B cell (primary cell): ENCODE measurements at regions not wholly inside any gene's neighbourhood (a gene's known extent, or its start where the extent isn't known, plus 50 kb on each side); places are given as distances from the start of the nearest gene placed in this dataset.

Source experiments
- ATAC-seq: fragments of 200-7000 bp; cut with Tn5 transposase; one replicate; pipeline ENCODE4 v1.10.0; 2021; ENCODE audit warnings: low read depth, mild to moderate bottlenecking, moderate number of reproducible peaks, moderate library complexity
- CTCF ChIA-PET: fragments of 350-600 bp; sonication (Branson Sonifier 250); formaldehyde crosslinking; loops from one replicate; lab custom pipeline; 2021; ENCODE audit warnings: antibody characterized with exemption, inconsistent platforms; lab: Charles Lee
- POLR2A ChIA-PET: fragments of 350-600 bp; sonication (Branson Sonifier 250); formaldehyde crosslinking; loops from one replicate; lab custom pipeline; 2021; ENCODE audit warnings: antibody characterized with exemption; lab: Charles Lee
- DNase-seq: peaks from one replicate; pipeline ENCODE4 v3.0.0; 2013
- H2AFZ ChIP-seq: 2 replicates; pipeline ENCODE4 v1.6.1; 2012; ENCODE audit warnings: mild to moderate bottlenecking, low read depth, low read length; ENCODE audit not compliant: insufficient read depth, poor library complexity, severe bottlenecking
- H3K27ac ChIP-seq, 2 donors: 1 replicate in 1 of 2; 2 replicates in 1 of 2; pipeline ENCODE4 v1.5.1; 2012 to 2013; ENCODE audit warnings: low read length in 2 of 2, mild to moderate bottlenecking in 2 of 2, moderate library complexity in 1 of 2
- H3K27me3 ChIP-seq, 4 experiments: fragments of 200-600 bp in 1 of 4; sonication (generic) in 1 of 4; replicated peaks in 1 of 4; 1 replicate in 2 of 4; 2 replicates in 2 of 4; pipeline versions ENCODE4 v1.6.1 to v1.7.0; 2013 to 2016; ENCODE audit warnings: low read length in 3 of 4, mild to moderate bottlenecking in 2 of 4, mixed read lengths in 1 of 4, moderate library complexity in 1 of 4; ENCODE audit not compliant: insufficient read depth in 4 of 4, control insufficient read depth in 3 of 4; ENCODE audit errors: control extremely low read depth in 1 of 4
- H3K36me3 ChIP-seq, 2 experiments: replicated peaks in 1 of 2; 1 replicate in 1 of 2; 2 replicates in 1 of 2; pipeline versions ENCODE4 v1.6.1 to v1.7.1; 2013; ENCODE audit warnings: low read length in 1 of 2; ENCODE audit not compliant: insufficient read depth in 2 of 2, control insufficient read depth in 1 of 2; ENCODE audit errors: control extremely low read depth in 1 of 2, extremely low read depth in 1 of 2
- H3K4me1 ChIP-seq, 2 donors: fragments of 200-600 bp in 1 of 2; sonication (generic) in 1 of 2; 1 replicate in 1 of 2; 2 replicates in 1 of 2; pipeline versions ENCODE4 v1.5.1 to v1.6.1; 2013 to 2017; ENCODE audit warnings: low read length in 2 of 2; ENCODE audit not compliant: control insufficient read depth in 2 of 2, insufficient read depth in 2 of 2
- H3K4me2 ChIP-seq: replicated peaks from 2 replicates; pipeline ENCODE3; 2012; ENCODE audit warnings: mild to moderate bottlenecking, low read depth, low read length; ENCODE audit not compliant: poor library complexity, severe bottlenecking
- H3K4me3 ChIP-seq, 5 experiments: fragments of 200-600 bp in 1 of 5; sonication (generic) in 1 of 5; 1 replicate in 3 of 5; 2 replicates in 2 of 5; pipeline versions ENCODE4 v1.5.1 to v1.7.0; 2011 to 2016; ENCODE audit warnings: low read length in 4 of 5, mild to moderate bottlenecking in 4 of 5, low read depth in 2 of 5, control low read depth in 1 of 5, moderate library complexity in 1 of 5; ENCODE audit not compliant: insufficient read depth in 1 of 5; ENCODE audit errors: control extremely low read depth in 1 of 5, extremely low read depth in 1 of 5
- H3K79me2 ChIP-seq: fragments of 200-600 bp; sonication (generic); one replicate; pipeline ENCODE4 v1.6.0; 2016; ENCODE audit warnings: low read length; ENCODE audit not compliant: control insufficient read depth, insufficient read depth
- H3K9ac ChIP-seq: fragments of 200-600 bp; sonication (generic); 2 replicates; pipeline ENCODE4 v1.6.1; 2017; ENCODE audit warnings: mild to moderate bottlenecking, low read length, moderate library complexity
- H3K9me3 ChIP-seq, 3 donors: one replicate each; pipeline versions ENCODE4 v1.6.1 to v1.7.1; 2013; ENCODE audit warnings: low read length in 2 of 3; ENCODE audit not compliant: control insufficient read depth in 2 of 3, insufficient read depth in 1 of 3; ENCODE audit errors: control extremely low read depth in 1 of 3
- H4K20me1 ChIP-seq: 2 replicates; pipeline ENCODE4 v1.6.0; 2012; ENCODE audit warnings: mild to moderate bottlenecking, low read length; ENCODE audit not compliant: insufficient read depth, control insufficient read depth, poor library complexity, severe bottlenecking
- H3K27ac Mint-ChIP-seq: one replicate; pipeline ENCODE4 v1.8.0; 2021; ENCODE audit warnings: mixed read lengths
- H3K27me3 Mint-ChIP-seq: one replicate; pipeline ENCODE4 v1.8.0; 2021; ENCODE audit warnings: mixed read lengths
- H3K4me1 Mint-ChIP-seq: one replicate; pipeline ENCODE4 v1.8.0; 2021; ENCODE audit warnings: mixed read lengths
- H3K4me3 Mint-ChIP-seq: one replicate; pipeline ENCODE4 v1.8.0; 2021; ENCODE audit warnings: mixed read lengths
- H3K9me3 Mint-ChIP-seq: one replicate; pipeline ENCODE4 v1.8.0; 2022; ENCODE audit warnings: mixed read lengths; ENCODE audit not compliant: insufficient read depth
- EZH2 ChIP-seq: IDR thresholded peaks from 2 replicates; pipeline ENCODE4 v1.6.1; 2012; ENCODE audit warnings: borderline replicate concordance, low read depth, mild to moderate bottlenecking, moderate library complexity, low read length; ENCODE audit not compliant: insufficient read depth, poor library complexity, severe bottlenecking
- WGBS: methylation state at CpG from one replicate; pipeline ENCODE4 v1.1.5; 2013; ENCODE audit warnings: missing lambda C conversion rate; ENCODE audit not compliant: insufficient coverage; 5-methylcytosine and 5-hydroxymethylcytosine counted together
- intact Hi-C: fragments of 100-400 bp; cut with micrococcal nuclease; formaldehyde crosslinking; loops from one replicate; pipeline ENCODE4 v1.10.0; 2022
- TF ChIP-seq, protein P1 (sequence below): fragments of 200-600 bp; IDR thresholded peaks from one replicate; pipeline ENCODE4 v1.8.0; 2022; ENCODE audit warnings: antibody characterized with exemption, mild to moderate bottlenecking

DNA sequence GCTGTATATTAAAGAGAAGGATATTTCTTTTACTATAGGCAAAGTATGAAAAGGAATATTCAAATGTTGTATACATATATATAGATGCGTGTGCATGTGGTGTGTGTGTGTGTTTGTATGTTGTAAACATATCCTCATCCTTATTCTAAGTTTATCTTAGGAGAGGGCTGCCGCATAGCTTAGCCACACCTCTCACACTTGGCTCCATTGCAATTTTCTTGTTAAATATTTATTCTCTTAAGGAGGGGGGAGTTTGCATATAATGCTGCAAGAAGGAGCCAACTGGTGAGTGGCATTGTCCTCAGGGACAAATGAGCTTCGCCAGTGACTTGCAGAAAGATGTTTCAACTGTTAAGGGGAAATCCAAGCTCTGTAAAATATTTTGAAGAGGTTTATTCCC lies 360.1 kb upstream of the RND3 start:
- no peaks in the 10 kb centered on the region for H3K9me3 Mint-ChIP-seq
- no peak for DNase-seq
- Histone ChIP-seq H3K9me3 (peaks cover 0 to 13% (median 0%) of the 10 kb centered on the region in 3 donors), H3K4me2 (no peak overlapping the region), H3K27ac (no peak overlapping the region), H3K4me3 (no peak overlapping the region), H2AFZ (no peak overlapping the region), H3K79me2 (no peaks in the 10 kb centered on the region), H3K4me1 (no peaks in the 10 kb centered on the region), H3K36me3 (no peaks in the 10 kb centered on the region), H4K20me1 (no peaks in the 10 kb centered on the region), H3K27me3 (no peaks in the 10 kb centered on the region), H3K9ac (no peak overlapping the region)
- no peaks in the 10 kb centered on the region for H3K27me3 Mint-ChIP-seq
- no peak for ATAC-seq
- no peaks in the 10 kb centered on the region for H3K4me1 Mint-ChIP-seq
- WGBS = 83% methylated on average over 1 of the region's 3 CpGs
- intact Hi-C loops = no loop called here
- no peak overlapping the region for H3K4me3 Mint-ChIP-seq
- ChIA-PET POLR2A (no interaction called here), CTCF (no interaction called here)
- TF ChIP-seq, protein P1, sequence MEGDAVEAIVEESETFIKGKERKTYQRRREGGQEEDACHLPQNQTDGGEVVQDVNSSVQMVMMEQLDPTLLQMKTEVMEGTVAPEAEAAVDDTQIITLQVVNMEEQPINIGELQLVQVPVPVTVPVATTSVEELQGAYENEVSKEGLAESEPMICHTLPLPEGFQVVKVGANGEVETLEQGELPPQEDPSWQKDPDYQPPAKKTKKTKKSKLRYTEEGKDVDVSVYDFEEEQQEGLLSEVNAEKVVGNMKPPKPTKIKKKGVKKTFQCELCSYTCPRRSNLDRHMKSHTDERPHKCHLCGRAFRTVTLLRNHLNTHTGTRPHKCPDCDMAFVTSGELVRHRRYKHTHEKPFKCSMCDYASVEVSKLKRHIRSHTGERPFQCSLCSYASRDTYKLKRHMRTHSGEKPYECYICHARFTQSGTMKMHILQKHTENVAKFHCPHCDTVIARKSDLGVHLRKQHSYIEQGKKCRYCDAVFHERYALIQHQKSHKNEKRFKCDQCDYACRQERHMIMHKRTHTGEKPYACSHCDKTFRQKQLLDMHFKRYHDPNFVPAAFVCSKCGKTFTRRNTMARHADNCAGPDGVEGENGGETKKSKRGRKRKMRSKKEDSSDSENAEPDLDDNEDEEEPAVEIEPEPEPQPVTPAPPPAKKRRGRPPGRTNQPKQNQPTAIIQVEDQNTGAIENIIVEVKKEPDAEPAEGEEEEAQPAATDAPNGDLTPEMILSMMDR = no peak
- no peak for TF ChIP-seq EZH2
- H3K27ac Mint-ChIP-seq = no peak overlapping the region

DNA sequence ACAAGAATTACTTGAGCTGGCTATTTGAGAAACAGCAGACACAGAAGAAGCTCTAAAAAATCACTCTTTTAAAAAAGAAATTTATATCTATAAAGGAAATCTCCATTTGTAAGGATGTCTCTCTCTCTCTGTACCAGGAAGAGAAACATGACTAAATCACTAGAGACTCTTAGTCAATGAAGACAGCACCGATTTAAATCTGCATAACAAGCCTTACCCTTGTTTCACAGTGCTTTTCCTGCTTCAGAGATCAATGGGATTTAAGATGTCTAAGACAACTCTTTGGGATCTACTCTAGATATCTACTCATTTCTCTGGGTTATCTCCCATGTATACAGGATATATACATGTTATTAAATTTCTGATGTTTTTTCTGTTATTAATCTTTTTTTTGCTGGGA lies 359.2 kb upstream of the RND3 start:
- no peak for ATAC-seq
- Histone ChIP-seq H3K36me3 (no peaks in the 10 kb centered on the region), H3K27me3 (no peaks in the 10 kb centered on the region), H3K4me3 (no peak overlapping the region), H3K27ac (no peak overlapping the region), H3K4me1 (no peaks in the 10 kb centered on the region), H4K20me1 (no peaks in the 10 kb centered on the region), H3K4me2 (no peak overlapping the region), H3K9me3 (peaks cover 0 to 13% (median 0%) of the 10 kb centered on the region in 3 donors), H3K9ac (no peak overlapping the region), H3K79me2 (no peaks in the 10 kb centered on the region), H2AFZ (no peak overlapping the region)
- ChIA-PET POLR2A (no interaction called here), CTCF (no interaction called here)
- H3K4me3 Mint-ChIP-seq = no peak overlapping the region
- H3K4me1 Mint-ChIP-seq = no peaks in the 10 kb centered on the region
- H3K27ac Mint-ChIP-seq = no peak overlapping the region
- 80% methylated on average over 1 of the region's 1 CpG for WGBS
- DNase-seq = no peak
- no peak for TF ChIP-seq EZH2
- TF ChIP-seq, protein P1 = no peak
- no peaks in the 10 kb centered on the region for H3K27me3 Mint-ChIP-seq
- intact Hi-C loops = no loop called here
- H3K9me3 Mint-ChIP-seq = no peaks in the 10 kb centered on the region
